ENCODE measurements at regions not wholly inside any gene's neighbourhood (a gene's known extent, or its start where the extent isn't known, plus 50 kb on each side); places are given as distances from the start of the nearest gene placed in this dataset.

GRCh38 chr6:4506223-4506622 lies 270.0 kb upstream of the CDYL start:
- no peak for TF ChIP-seq CTCF (IDR thresholded peaks at IDR 0.05 in 8 of 11, conservative IDR thresholded peaks at IDR 0.05 in 3 of 11)
- no peak for TF ChIP-seq POLR2A (IDR thresholded peaks at IDR 0.05)
- TF ChIP-seq POLR2AphosphoS5 (IDR thresholded peaks at IDR 0.05) = no peak

All from spleen (tissue), 7 donors.